GM18858 (cell line): ENCODE measurements at regions not wholly inside any gene's neighbourhood (a gene's known extent, or its start where the extent isn't known, plus 50 kb on each side); places are given as distances from the start of the nearest gene placed in this dataset.

Source experiments
- ATAC-seq: cut with Tn5 transposase; IDR thresholded peaks from one replicate; pipeline ENCODE4 v1.9.1; 2021; ENCODE audit not compliant: unreplicated experiment

GRCh38 chr6:140579918-140580317 is 1205.5 kb upstream of the CITED2 start:
- no peak for ATAC-seq

GRCh38 chr6:140576004-140576555 is 1201.6 kb upstream of the CITED2 start:
- no peak for ATAC-seq

GRCh38 chr6:140572867-140573266 is 1198.4 kb upstream of the CITED2 start:
- no peak for ATAC-seq

- ATAC-seq: no peak
These were observed 1197.7 kb upstream of the CITED2 start for GRCh38 chr6:140572129-140572528.

GRCh38 chr6:140571145-140571544 is 1196.7 kb upstream of the CITED2 start:
- no peak for ATAC-seq

- ATAC-seq: no peak
These were observed 1193.0 kb upstream of the CITED2 start for GRCh38 chr6:140567466-140567865.

GRCh38 chr6:140566781-140567277 is 1192.4 kb upstream of the CITED2 start:
- ATAC-seq: no peak

GRCh38 chr6:140563728-140564127 is 1189.3 kb upstream of the CITED2 start:
- no peak for ATAC-seq

GRCh38 chr6:140561701-140562100 is 1187.3 kb upstream of the CITED2 start:
- no peak for ATAC-seq

- no peak for ATAC-seq
These were observed 1186.2 kb upstream of the CITED2 start for GRCh38 chr6:140560671-140561070.

GRCh38 chr6:140559458-140559857 is 1185.0 kb upstream of the CITED2 start:
- no peak for ATAC-seq

GRCh38 chr6:140554421-140554820 is 1180.0 kb upstream of the CITED2 start:
- ATAC-seq: no peak

GRCh38 chr6:140548366-140548765 is 1173.9 kb upstream of the CITED2 start:
- ATAC-seq: no peak

GRCh38 chr6:140546640-140547039 is 1172.2 kb upstream of the CITED2 start:
- ATAC-seq: no peak

- no peak for ATAC-seq
These were observed 1170.0 kb upstream of the CITED2 start for GRCh38 chr6:140544431-140544830.

GRCh38 chr6:140542863-140543262 is 1168.4 kb upstream of the CITED2 start:
- ATAC-seq: no peak

- ATAC-seq: no peak
These were observed 1166.8 kb upstream of the CITED2 start for GRCh38 chr6:140541288-140541687.

- no peak for ATAC-seq
These were observed 1166.3 kb upstream of the CITED2 start for GRCh38 chr6:140540743-140541142.

- ATAC-seq: no peak
These were observed 1164.5 kb upstream of the CITED2 start for GRCh38 chr6:140538926-140539325.

GRCh38 chr6:140537834-140538705 is 1163.6 kb upstream of the CITED2 start:
- ATAC-seq: no peak

GRCh38 chr6:140537211-140537610 is 1162.8 kb upstream of the CITED2 start:
- no peak for ATAC-seq

- no peak for ATAC-seq
These were observed 1161.1 kb upstream of the CITED2 start for GRCh38 chr6:140535511-140535910.
